ENCODE measurements at regions not wholly inside any gene's neighbourhood (a gene's known extent, or its start where the extent isn't known, plus 50 kb on each side); places are given as distances from the start of the nearest gene placed in this dataset.

DNA sequence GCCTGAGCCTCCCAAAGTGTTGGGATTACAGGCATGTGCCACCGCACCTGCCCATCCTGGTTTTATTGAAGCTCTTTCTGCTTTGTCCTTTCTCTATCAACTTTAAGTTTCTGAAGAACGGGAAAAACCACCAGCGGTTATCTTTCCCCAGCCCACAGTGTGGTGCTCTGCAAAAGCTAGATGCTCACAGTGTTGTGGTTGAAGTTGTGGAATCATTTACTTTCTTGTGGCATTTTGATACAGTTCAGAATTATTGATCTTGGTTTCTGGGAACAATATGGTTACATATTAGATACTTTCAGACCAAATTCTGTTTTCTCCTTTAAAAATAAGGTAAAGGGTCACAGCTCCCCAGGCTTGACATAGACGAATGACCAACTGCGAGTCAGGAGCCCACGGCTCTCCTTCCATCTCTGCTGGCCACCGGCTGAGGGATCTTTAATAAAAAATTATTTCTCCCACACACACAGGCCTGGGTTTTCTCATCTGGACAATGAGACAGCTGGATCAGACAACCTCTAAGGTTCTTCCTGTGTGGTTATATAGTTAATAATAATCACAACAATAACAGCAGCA is 385.3 kb downstream of the SETD4 start:
- Mint-ChIP-seq H3K27ac (ENCODE audit: unreplicated experiment) (no peak overlapping the region), H3K36me3 (ENCODE audit: low read depth) (no peaks in the 10 kb centered on the region), H3K9me3 (ENCODE audit: low read depth) (peaks cover 3% of the 10 kb centered on the region), H3K27me3 (ENCODE audit: low read depth) (peaks cover 5% of the 10 kb centered on the region), H3K4me3 (ENCODE audit: unreplicated experiment) (no peak overlapping the region), H3K4me1 (ENCODE audit: low read depth) (no peaks in the 10 kb centered on the region)
- TF ChIP-seq, protein P1, sequence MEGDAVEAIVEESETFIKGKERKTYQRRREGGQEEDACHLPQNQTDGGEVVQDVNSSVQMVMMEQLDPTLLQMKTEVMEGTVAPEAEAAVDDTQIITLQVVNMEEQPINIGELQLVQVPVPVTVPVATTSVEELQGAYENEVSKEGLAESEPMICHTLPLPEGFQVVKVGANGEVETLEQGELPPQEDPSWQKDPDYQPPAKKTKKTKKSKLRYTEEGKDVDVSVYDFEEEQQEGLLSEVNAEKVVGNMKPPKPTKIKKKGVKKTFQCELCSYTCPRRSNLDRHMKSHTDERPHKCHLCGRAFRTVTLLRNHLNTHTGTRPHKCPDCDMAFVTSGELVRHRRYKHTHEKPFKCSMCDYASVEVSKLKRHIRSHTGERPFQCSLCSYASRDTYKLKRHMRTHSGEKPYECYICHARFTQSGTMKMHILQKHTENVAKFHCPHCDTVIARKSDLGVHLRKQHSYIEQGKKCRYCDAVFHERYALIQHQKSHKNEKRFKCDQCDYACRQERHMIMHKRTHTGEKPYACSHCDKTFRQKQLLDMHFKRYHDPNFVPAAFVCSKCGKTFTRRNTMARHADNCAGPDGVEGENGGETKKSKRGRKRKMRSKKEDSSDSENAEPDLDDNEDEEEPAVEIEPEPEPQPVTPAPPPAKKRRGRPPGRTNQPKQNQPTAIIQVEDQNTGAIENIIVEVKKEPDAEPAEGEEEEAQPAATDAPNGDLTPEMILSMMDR (IDR thresholded peaks at IDR 0.05): peak; percentile 40
- no peak for DNase-seq (ENCODE audit: low spot score)

DNA sequence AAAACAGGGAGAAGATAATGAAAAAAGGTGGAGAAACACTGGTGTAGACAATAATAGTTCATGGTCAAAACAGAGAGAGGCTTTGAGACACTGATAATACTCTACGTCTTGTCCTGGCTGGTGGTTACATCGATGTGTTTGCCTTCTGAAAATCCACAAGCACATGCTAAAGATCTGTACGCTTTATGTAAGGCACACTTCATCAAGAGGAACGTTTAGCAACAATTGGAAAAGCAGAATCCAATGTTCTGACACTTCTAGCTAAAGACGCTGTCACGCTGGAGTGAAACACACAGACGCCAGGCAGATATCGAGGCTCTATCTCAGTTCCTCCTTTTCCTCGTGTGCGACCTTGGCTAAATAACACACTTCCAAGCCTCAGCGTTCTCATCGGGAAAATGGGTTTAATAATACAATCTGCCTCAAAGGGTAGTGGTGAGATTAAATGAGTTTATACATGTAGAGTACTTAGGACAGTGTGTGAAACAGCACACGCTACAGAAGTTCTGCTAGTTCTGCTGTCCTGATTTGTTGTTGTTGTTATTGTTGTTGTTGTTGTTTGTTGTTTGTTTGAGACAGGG is 386.1 kb downstream of the SETD4 start:
- Mint-ChIP-seq H3K4me3 (ENCODE audit: unreplicated experiment) (no peak overlapping the region), H3K4me1 (ENCODE audit: low read depth) (no peaks in the 10 kb centered on the region), H3K36me3 (ENCODE audit: low read depth) (no peaks in the 10 kb centered on the region)

DNA sequence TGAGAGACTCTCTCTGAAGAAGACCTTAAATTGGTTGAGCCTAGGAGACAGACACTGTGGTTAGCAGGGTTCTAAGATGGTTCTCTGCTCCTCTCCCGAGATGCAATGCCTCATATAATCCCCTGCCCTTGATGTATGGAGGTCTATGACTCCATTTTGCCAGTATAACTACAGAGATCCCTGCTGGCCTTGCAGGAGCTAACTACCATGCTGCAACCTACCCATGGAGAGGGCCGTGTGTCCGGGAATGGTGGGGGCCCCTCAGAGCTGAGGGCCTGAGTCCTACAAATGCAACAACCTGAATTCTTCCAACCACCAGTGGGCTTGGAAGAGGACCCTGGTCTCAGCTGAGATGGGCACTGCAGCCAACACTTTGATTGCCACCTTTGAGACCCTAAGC is 388.0 kb downstream of the SETD4 start:
- H3K4me3 Mint-ChIP-seq (ENCODE audit: unreplicated experiment): no peak overlapping the region
- DNase-seq (ENCODE audit: low spot score): no peak
- no peaks in the 10 kb centered on the region for H3K9me3 Mint-ChIP-seq (ENCODE audit: low read depth)
- no peaks in the 10 kb centered on the region for H3K4me1 Mint-ChIP-seq (ENCODE audit: low read depth)
- TF ChIP-seq, protein P1 (IDR thresholded peaks at IDR 0.05): no peak
- H3K27ac Mint-ChIP-seq (ENCODE audit: unreplicated experiment): no peak overlapping the region
- H3K27me3 Mint-ChIP-seq (ENCODE audit: low read depth): peaks cover 5% of the 10 kb centered on the region
- no peaks in the 10 kb centered on the region for H3K36me3 Mint-ChIP-seq (ENCODE audit: low read depth)

More for the DNA sequence above, 386.1 kb downstream of the SETD4 start:
- TF ChIP-seq, protein P1 (IDR thresholded peaks at IDR 0.05): no peak
- Mint-ChIP-seq H3K9me3 (ENCODE audit: low read depth) (peaks cover 3% of the 10 kb centered on the region), H3K27ac (ENCODE audit: unreplicated experiment) (no peak overlapping the region), H3K27me3 (ENCODE audit: low read depth) (peaks cover 3% of the 10 kb centered on the region)
- DNase-seq (ENCODE audit: low spot score): no peak

DNA sequence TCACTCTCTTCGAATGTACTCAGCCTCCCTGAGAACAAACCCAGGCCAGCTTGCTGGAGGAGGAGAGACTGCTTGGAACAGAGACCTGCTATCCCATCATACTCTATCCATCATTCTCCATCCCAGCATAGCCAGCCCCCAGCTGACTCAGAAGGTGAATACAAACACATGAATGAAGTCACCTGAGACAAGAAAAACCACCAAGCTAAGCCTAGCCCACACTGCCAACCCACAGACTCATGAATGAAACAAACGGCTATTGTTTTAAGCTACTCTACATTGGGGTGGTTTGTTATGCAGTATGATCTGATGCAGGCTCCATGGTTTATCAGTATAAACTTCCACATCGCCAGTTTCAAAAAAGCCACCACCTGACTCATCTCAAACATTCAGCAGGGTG is 395.6 kb downstream of the SETD4 start:
- TF ChIP-seq, protein P1 (IDR thresholded peaks at IDR 0.05): no peak
- Mint-ChIP-seq H3K9me3 (ENCODE audit: low read depth) (no peaks in the 10 kb centered on the region), H3K4me3 (ENCODE audit: unreplicated experiment) (no peak overlapping the region), H3K36me3 (ENCODE audit: low read depth) (no peaks in the 10 kb centered on the region), H3K27me3 (ENCODE audit: low read depth) (peaks cover 3% of the 10 kb centered on the region), H3K4me1 (ENCODE audit: low read depth) (no peaks in the 10 kb centered on the region), H3K27ac (ENCODE audit: unreplicated experiment) (no peak overlapping the region)
- no peak for DNase-seq (ENCODE audit: low spot score)

DNA sequence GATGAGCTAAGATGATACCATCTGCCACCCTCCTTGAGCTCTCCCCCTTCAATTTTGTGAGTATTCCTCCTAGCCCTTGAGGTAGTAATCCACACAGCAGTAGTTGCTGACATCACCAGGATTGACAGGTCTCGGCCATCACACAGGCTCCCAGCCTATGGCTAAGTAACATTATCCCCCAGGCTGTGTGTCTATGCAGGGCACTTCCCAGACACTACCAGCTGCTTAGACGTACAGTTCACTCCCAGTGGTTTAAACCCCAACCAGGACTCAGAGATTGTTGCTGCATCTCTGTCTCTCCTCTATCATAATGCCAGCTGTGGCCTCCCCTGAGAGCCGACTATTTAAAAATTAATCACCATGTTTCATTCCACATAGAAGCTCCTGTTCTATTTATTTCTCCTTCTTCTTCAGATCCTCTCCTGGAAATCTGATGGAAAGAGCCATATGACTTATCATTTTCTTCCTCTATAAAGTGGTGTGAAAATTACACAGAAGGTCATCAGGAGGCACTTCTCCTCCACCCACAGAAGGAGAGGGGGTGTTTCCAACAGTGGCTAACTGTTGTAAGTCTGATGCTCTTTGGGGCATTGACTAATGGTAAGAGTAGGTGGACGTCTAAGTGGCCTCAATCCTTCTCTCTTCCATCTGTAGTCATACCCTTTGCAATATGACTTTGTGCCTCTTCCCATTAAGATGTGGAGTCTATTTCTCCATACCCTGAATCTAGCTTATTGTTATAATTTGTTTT is 396.3 kb downstream of the SETD4 start:
- Mint-ChIP-seq H3K27ac (ENCODE audit: unreplicated experiment) (no peak overlapping the region), H3K36me3 (ENCODE audit: low read depth) (no peaks in the 10 kb centered on the region), H3K4me1 (ENCODE audit: low read depth) (no peaks in the 10 kb centered on the region), H3K4me3 (ENCODE audit: unreplicated experiment) (no peak overlapping the region), H3K27me3 (ENCODE audit: low read depth) (peaks cover 3% of the 10 kb centered on the region), H3K9me3 (ENCODE audit: low read depth) (no peaks in the 10 kb centered on the region)
- DNase-seq (ENCODE audit: low spot score): no peak
- TF ChIP-seq, protein P1 (IDR thresholded peaks at IDR 0.05): no peak
